ENCODE measurements at regions not wholly inside any gene's neighbourhood (a gene's known extent, or its start where the extent isn't known, plus 50 kb on each side); places are given as distances from the start of the nearest gene placed in this dataset.

- no peak overlapping the region for H3K14ac ChIP-seq (replicated peaks; ENCODE audit: low read depth, low read length)
- H3K23ac ChIP-seq (ENCODE audit: low read depth, low read length), result no peak overlapping the region
- H3K9me1 ChIP-seq (ENCODE audit: insufficient read depth, low read length), result no peaks in the 10 kb centered on the region
- peaks cover 0 to 4% of the 10 kb centered on the region in 2 experiments; a peak in 1 of 4 replicates for H3K79me1 ChIP-seq (ENCODE audit: low read depth in 1 of 2, low read length in 2 of 2)
- ATAC-seq (ENCODE audit: low read depth) (no peak), DNase-seq (no peak)
- H2BK120ac ChIP-seq (ENCODE audit: low read depth, low read length), result no peak overlapping the region
- H3K4me2 ChIP-seq (ENCODE audit: low read depth, low read length), result no peak overlapping the region
- H3K9ac ChIP-seq (ENCODE audit: low read depth, low read length), result no peak overlapping the region
- no peak overlapping the region for H3K56ac ChIP-seq (ENCODE audit: extremely low read depth, insufficient read depth, low read length)
- TF ChIP-seq CEBPB (IDR thresholded peaks at IDR 0.05; ENCODE audit: low read depth, low read length) (no peak), POLR2A (IDR thresholded peaks at IDR 0.05; ENCODE audit: low read depth, low read length) (no peak), CTCF (conservative IDR thresholded peaks at IDR 0.05; ENCODE audit: low read depth, low read length) (no peak), SMC3 (IDR thresholded peaks at IDR 0.05; ENCODE audit: low read depth, low read length) (no peak), CHD1 (IDR thresholded peaks at IDR 0.05; ENCODE audit: low read depth, low read length) (no peak), MAZ (IDR thresholded peaks at IDR 0.05; ENCODE audit: borderline replicate concordance, low read depth, low read length) (no peak), FOS (IDR thresholded peaks at IDR 0.05; ENCODE audit: low read depth, low read length) (no peak), BHLHE40 (IDR thresholded peaks at IDR 0.05; ENCODE audit: low read depth, low read length) (no peak), RCOR1 (IDR thresholded peaks at IDR 0.05; ENCODE audit: insufficient replicate concordance, low read length) (no peak), MXI1 (IDR thresholded peaks at IDR 0.05; ENCODE audit: borderline replicate concordance, low read depth, low read length) (no peak)
- no peak overlapping the region for H3K4ac ChIP-seq (ENCODE audit: low read depth, low read length)
- dilution Hi-C loops (cut with HindIII; ENCODE audit: low sequenced_read_pairs, unreplicated experiment) (no loop called here), intact Hi-C loops (cut with micrococcal nuclease) (no loop called here), in situ Hi-C loops (cut with MboI; ENCODE audit: low sequenced_read_pairs) (no loop called here)
- no peak overlapping the region for H3K4me3 ChIP-seq (ENCODE audit: insufficient read depth, low read depth, low read length)
- H4K8ac ChIP-seq (ENCODE audit: low read depth in 2 of 2, low read length in 2 of 2), result no peak overlapping the region
- no peaks in the 10 kb centered on the region; the same call in 1 of the 2 replicates for H3K4me1 ChIP-seq (ENCODE audit: control insufficient read depth, insufficient read depth, low read length)
- no peak overlapping the region for H4K91ac ChIP-seq (ENCODE audit: insufficient read depth, low read depth, low read length)
- no peak overlapping the region for H2BK5ac ChIP-seq (ENCODE audit: low read depth, low read length, poor library complexity, severe bottlenecking)
- ChIA-PET CTCF (no interaction called here), POLR2A (ENCODE audit: unreplicated experiment) (no interaction called here)
- H3K36me3 ChIP-seq (ENCODE audit: control insufficient read depth, insufficient read depth, low read length), result peaks cover 3% of the 10 kb centered on the region
- H3K27ac ChIP-seq (ENCODE audit: insufficient read depth, low read length), result no peak overlapping the region
- H4K20me1 ChIP-seq (ENCODE audit: insufficient read depth, low read length), result no peaks in the 10 kb centered on the region
- H2BK15ac ChIP-seq (ENCODE audit: low read depth, low read length), result no peak overlapping the region
- 100% methylated on average over 1 of the region's 4 CpGs; no CpG with 5 or more reads in 1 of the 2 experiments for WGBS, 2 experiments (ENCODE audit: extremely low coverage in 2 of 2, insufficient read length in 1 of 2)
- H3K27me3 ChIP-seq (ENCODE audit: control insufficient read depth, insufficient read depth, low read length), result no peaks in the 10 kb centered on the region
- no peak overlapping the region for H2AK9ac ChIP-seq (replicated peaks; ENCODE audit: low read depth, low read length, poor library complexity)
- H3K9me3 ChIP-seq (ENCODE audit: control insufficient read depth, insufficient read depth, low read length), result no peaks in the 10 kb centered on the region
- no peak overlapping the region for H2AK5ac ChIP-seq (ENCODE audit: low read depth, low read length)
- no peak overlapping the region for H3K18ac ChIP-seq (ENCODE audit: low read depth, low read length)
- BruUV-seq (replicated peaks), result no TSS peak
- no peak overlapping the region for H2AFZ ChIP-seq (replicated peaks; ENCODE audit: low read length, poor library complexity)
- no peak overlapping the region for H2BK20ac ChIP-seq (ENCODE audit: low read depth, low read length)
- H4K5ac ChIP-seq (ENCODE audit: low read depth, low read length), result no peak overlapping the region
Observed at GRCh38 chr11:122353561-122353960, 237.5 kb upstream of the BLID start.
